Left ventricle myocardium inferior (tissue), 1 donor: ENCODE measurements at regions not wholly inside any gene's neighbourhood (a gene's known extent, or its start where the extent isn't known, plus 50 kb on each side); places are given as distances from the start of the nearest gene placed in this dataset.

Experiments
- DNase-seq: peaks from one replicate; pipeline ENCODE4 v3.0.0-alpha.2; 2020
- H3K27ac ChIP-seq: fragments of 200-600 bp; replicated peaks from 2 replicates; pipeline ENCODE4 v1.8.0; 2021
- H3K27me3 ChIP-seq: fragments of 200-600 bp; 2 replicates; pipeline ENCODE4 v1.8.0; 2021; ENCODE audit warnings: low read depth
- H3K36me3 ChIP-seq: fragments of 200-600 bp; 2 replicates; pipeline ENCODE4 v1.8.0; 2021
- H3K4me1 ChIP-seq: fragments of 200-600 bp; 2 replicates; pipeline ENCODE4 v1.8.0; 2021
- H3K4me3 ChIP-seq: fragments of 200-600 bp; 2 replicates; pipeline ENCODE4 v1.8.0; 2021; ENCODE audit warnings: mild to moderate bottlenecking, moderate library complexity
- H3K9me3 ChIP-seq: fragments of 200-600 bp; replicated peaks from 2 replicates; pipeline ENCODE4 v1.8.0; 2021
- CTCF ChIP-seq: fragments of 200-600 bp; IDR thresholded peaks from 2 replicates; pipeline ENCODE4 v1.8.0; 2021; ENCODE audit warnings: antibody characterized with exemption, mild to moderate bottlenecking, borderline replicate concordance
- intact Hi-C: fragments of 100-400 bp; cut with micrococcal nuclease; formaldehyde crosslinking; loops from one replicate; pipeline ENCODE4 v1.11.0; 2022
- donor health status: DM: no; HTN: yes; CAD: no; lungs with severe emphysema.

- intact Hi-C loops: no loop called here
- no peak overlapping the region for H3K4me3 ChIP-seq
- DNase-seq: no peak
- no peak overlapping the region for H3K27ac ChIP-seq
- no peak for TF ChIP-seq CTCF
- H3K27me3 ChIP-seq: no peaks in the 10 kb centered on the region
- H3K9me3 ChIP-seq: no peaks in the 10 kb centered on the region
- no peaks in the 10 kb centered on the region for H3K36me3 ChIP-seq
- no peaks in the 10 kb centered on the region for H3K4me1 ChIP-seq
Measured at GRCh38 chr5:128876569-128877382, 88.5 kb upstream of the SLC27A6 start.

GRCh38 chr5:128877476-128877875 lies 87.8 kb upstream of the SLC27A6 start:
- Histone ChIP-seq H3K9me3 (no peaks in the 10 kb centered on the region), H3K4me3 (no peak overlapping the region), H3K36me3 (no peaks in the 10 kb centered on the region), H3K27me3 (no peaks in the 10 kb centered on the region), H3K4me1 (no peaks in the 10 kb centered on the region), H3K27ac (no peak overlapping the region)
- intact Hi-C loops: no loop called here
- DNase-seq: no peak
- TF ChIP-seq CTCF: no peak

- Histone ChIP-seq H3K36me3 (no peaks in the 10 kb centered on the region), H3K27me3 (no peaks in the 10 kb centered on the region), H3K4me1 (peaks cover 14% of the 10 kb centered on the region), H3K4me3 (no peak overlapping the region), H3K27ac (no peak overlapping the region), H3K9me3 (peaks cover 17% of the 10 kb centered on the region)
- intact Hi-C loops: no loop called here
- TF ChIP-seq CTCF: no peak
- no peak for DNase-seq
Measured at GRCh38 chr5:128881502-128882018, 83.7 kb upstream of the SLC27A6 start.

- Histone ChIP-seq H3K4me1 (peaks cover 18% of the 10 kb centered on the region), H3K27ac (peak overlapping the region; percentile 45), H3K27me3 (no peaks in the 10 kb centered on the region), H3K9me3 (peaks cover 17% of the 10 kb centered on the region), H3K36me3 (no peaks in the 10 kb centered on the region), H3K4me3 (no peak overlapping the region)
- TF ChIP-seq CTCF: no peak
- intact Hi-C loops: no loop called here
- DNase-seq: no peak
Measured at GRCh38 chr5:128885649-128886255, 79.5 kb upstream of the SLC27A6 start.

GRCh38 chr5:128895122-128895521 lies 70.2 kb upstream of the SLC27A6 start:
- no peak overlapping the region for H3K4me3 ChIP-seq
- no peak for TF ChIP-seq CTCF
- DNase-seq: no peak

More at GRCh38 chr5:128895122-128895521, 70.2 kb upstream of the SLC27A6 start:
- H3K36me3 ChIP-seq: no peaks in the 10 kb centered on the region
- H3K27me3 ChIP-seq: no peaks in the 10 kb centered on the region
- H3K27ac ChIP-seq: no peak overlapping the region
- no peaks in the 10 kb centered on the region for H3K4me1 ChIP-seq
- intact Hi-C loops: no loop called here
- H3K9me3 ChIP-seq: peaks cover 4% of the 10 kb centered on the region
